A549 (cell line): ENCODE measurements at regions not wholly inside any gene's neighbourhood (a gene's known extent, or its start where the extent isn't known, plus 50 kb on each side); places are given as distances from the start of the nearest gene placed in this dataset.

ENCODE experiments used
- CBX2 ChIP-seq: fragments of 200-600 bp; sonication (generic); IDR thresholded peaks from 2 replicates; pipeline ENCODE4 v1.6.1; 2016; ENCODE audit warnings: low read depth, mild to moderate bottlenecking, borderline replicate concordance
- CTCF ChIP-seq: fragments of >200 bp; sonication (Bioruptor Twin); formaldehyde crosslinking; IDR thresholded peaks from 3 replicates; pipeline ENCODE4 v1.5.1; 2016
- POLR2A ChIP-seq: IDR thresholded peaks from 2 replicates; pipeline ENCODE4 v1.6.1; 2012; ENCODE audit warnings: mild to moderate bottlenecking, low read length

GRCh38 chr4:126603210-126603609 lies 1029.5 kb upstream of the INTU start:
- TF ChIP-seq CBX2 (no peak), CTCF (no peak), POLR2A (no peak)
